GM12873 (cell line): ENCODE measurements at regions not wholly inside any gene's neighbourhood (a gene's known extent, or its start where the extent isn't known, plus 50 kb on each side); places are given as distances from the start of the nearest gene placed in this dataset.

ENCODE experiments used
- TF ChIP-seq, protein P1 (sequence below): IDR thresholded peaks from 2 replicates; pipeline ENCODE4 v1.5.1; 2012; ENCODE audit warnings: low read depth, mild to moderate bottlenecking, moderate library complexity, low read length, control low read depth; ENCODE audit not compliant: insufficient read depth; ENCODE audit errors: missing control alignments

DNA sequence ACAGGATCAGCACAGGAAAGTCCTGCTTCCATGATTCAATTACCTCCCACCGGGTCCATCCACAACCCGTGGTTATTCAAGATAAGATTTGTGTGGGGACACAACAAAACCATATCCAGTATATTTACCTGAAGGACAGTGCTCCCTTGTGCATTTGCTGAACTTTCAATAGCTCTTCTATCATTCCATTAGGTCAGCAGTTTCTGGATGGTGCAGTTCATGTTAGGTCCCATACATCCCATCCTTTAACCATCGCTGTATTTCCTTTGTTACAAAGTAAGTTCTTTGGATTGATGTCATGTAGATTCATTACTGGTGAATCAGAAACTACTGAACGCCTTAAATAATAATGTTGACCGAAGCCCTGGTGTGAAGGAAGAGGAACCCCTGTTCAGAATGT is 775.9 kb downstream of the TRIML1 start:
- TF ChIP-seq, protein P1, sequence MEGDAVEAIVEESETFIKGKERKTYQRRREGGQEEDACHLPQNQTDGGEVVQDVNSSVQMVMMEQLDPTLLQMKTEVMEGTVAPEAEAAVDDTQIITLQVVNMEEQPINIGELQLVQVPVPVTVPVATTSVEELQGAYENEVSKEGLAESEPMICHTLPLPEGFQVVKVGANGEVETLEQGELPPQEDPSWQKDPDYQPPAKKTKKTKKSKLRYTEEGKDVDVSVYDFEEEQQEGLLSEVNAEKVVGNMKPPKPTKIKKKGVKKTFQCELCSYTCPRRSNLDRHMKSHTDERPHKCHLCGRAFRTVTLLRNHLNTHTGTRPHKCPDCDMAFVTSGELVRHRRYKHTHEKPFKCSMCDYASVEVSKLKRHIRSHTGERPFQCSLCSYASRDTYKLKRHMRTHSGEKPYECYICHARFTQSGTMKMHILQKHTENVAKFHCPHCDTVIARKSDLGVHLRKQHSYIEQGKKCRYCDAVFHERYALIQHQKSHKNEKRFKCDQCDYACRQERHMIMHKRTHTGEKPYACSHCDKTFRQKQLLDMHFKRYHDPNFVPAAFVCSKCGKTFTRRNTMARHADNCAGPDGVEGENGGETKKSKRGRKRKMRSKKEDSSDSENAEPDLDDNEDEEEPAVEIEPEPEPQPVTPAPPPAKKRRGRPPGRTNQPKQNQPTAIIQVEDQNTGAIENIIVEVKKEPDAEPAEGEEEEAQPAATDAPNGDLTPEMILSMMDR: no peak

DNA sequence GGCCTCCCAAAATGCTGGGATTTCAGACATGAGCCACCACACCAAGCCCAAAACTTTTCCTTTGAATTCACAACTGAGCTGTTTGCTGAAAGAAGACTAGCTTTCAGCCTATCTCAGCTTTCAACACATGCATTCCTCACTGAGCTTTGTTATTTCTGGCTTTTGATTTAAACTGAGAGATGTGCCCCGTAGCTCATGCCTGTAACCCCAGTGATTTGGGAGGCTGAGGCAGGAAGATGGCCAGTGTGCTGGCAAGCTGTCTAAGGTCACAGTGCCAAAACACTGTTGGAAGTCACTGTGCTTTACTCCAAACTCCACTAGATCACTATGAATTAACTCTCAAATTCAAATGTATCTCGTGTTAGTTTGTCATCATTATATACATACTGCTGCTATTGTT is 779.5 kb downstream of the TRIML1 start:
- TF ChIP-seq, protein P1: no peak

DNA sequence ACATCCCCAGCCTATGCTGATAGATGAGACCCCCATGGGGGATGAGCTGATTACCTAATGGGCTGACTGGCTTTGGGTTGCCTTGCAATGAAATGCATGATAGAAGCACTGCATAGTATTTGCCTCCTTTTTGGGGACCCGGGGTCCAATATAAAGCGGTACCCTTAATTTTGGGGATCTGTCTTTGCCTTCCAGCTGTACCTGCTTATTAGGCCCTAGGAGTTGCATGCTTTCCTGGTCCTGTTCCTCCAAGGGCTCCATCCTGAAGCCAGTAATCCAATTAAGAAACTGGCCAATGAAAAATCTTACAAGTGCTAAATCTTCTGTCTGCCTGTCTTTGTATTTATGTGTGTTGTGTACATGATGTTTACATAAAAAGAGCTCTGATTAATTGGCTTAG is 791.6 kb downstream of the TRIML1 start:
- TF ChIP-seq, protein P1: no peak

DNA sequence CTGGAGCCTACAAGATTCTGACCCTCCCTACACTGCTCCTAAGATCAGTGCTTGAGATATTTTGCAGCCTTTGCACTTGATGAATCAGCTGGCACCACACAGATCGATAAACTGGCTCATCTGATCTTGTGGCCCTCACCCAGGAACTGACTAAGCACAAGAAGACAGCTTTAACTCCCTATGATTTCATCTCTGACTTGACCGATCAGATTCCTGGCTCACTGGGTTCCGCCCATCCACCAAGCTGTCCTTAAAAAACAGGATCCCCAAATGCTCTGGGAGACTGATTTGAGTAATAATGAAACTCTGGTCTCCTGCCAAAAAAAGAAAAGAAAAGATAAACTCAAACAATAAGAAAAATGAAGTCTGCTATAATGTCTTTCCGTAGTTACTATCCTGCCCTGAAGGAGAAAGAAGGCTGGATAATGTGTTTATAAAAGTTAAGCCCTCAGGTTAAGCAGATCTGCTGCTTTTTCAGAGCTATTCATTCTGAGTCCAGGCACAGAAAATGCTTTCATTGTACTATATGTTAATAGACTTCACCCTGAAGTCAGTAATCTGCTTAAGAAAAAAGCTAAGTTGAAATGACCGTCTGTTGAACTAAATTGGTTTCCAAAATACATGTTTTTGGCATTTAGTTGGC is 795.2 kb downstream of the TRIML1 start:
- TF ChIP-seq, protein P1: no peak

DNA sequence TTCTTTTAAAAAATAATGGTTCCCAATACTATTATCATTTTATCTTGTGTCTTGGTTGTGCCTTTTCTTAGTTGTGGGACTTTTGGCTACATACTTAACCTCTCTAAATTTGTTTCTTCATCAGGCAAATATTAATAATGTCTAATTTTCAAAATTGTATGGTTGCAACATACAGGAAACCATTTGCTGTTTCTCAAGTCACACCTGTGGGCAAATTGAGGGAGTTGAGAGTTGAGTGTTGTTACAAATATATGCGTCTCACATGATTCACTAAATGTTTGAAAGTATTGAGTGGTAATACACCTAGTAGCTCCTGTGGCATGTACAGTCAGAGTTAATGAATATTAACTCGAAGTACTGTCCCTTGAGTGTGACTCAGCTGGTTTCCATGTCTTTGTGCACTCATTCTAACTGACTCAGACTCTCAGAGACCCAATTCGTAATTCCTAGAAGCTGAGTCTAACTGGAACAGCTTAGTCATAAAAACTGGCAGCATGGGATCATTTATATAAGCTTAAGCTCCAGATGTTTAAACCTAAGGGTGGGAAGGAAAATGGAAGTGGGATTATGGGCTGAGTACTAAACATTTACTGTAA is 802.4 kb downstream of the TRIML1 start:
- TF ChIP-seq, protein P1: no peak

DNA sequence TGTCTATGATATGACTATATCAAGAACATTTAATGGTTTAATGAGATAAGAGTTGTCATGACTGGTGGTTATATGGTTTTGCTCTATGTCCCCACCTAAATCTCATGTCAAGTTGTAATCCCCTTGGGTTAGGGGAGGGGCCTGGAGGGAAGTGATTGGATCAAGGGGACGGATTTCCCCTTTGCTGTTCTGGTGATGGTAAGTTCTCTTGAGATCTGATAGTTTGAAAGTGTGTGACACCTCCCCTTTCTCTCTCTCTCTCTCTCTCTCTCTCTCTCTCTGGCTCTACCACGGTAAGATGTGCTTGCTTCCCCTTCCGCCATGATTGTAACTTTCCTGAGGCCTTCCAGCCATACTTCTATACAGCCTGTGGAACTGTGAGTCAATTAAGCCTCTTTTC is 803.4 kb downstream of the TRIML1 start:
- TF ChIP-seq, protein P1: no peak

DNA sequence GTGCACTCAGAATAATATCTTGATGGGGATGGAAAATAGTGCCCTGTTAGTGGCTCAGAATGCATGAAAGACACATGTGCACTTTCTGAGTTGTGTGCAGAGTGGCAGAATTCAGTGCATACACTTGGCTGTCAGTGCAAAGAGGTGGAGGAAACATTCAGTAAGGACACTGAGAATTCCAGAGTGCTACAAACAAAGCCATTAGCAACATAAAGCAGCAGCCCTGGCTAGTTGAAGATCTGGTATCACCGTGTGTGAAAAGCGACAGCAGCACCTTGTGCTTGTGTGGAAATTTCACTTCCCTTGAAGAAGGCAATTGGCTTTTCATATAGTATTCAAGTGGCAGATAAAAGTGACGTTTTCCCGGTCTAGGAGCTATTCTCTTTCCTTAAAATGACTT is 810.4 kb downstream of the TRIML1 start:
- TF ChIP-seq, protein P1: no peak
